ENCODE measurements at regions not wholly inside any gene's neighbourhood (a gene's known extent, or its start where the extent isn't known, plus 50 kb on each side); places are given as distances from the start of the nearest gene placed in this dataset.

DNA sequence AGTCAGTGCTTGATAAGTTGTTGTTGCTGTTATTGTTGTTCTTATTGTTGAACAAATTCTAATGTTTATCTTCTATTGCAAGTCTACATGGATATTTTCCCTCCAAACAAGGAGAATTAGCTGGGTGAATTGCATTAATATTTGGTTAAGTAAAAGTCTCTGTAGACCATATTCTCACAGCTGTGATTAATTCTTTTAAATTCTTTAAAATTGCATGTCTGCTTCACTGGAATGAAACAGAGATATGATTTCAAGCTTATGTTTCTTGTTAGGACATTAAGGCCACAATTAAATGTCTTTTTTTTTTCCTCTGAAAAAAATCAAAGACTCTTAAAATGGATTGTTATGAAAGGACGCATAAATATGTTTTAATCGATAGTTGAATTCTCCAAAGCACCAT lies 153.4 kb downstream of the EBLN2 start:
- DNase-seq (ENCODE audit: low read depth): no peak
- no peak for TF ChIP-seq POLR2A (IDR thresholded peaks at IDR 0.05; ENCODE audit: extremely low read depth, insufficient read length)
- TF ChIP-seq, protein P1, sequence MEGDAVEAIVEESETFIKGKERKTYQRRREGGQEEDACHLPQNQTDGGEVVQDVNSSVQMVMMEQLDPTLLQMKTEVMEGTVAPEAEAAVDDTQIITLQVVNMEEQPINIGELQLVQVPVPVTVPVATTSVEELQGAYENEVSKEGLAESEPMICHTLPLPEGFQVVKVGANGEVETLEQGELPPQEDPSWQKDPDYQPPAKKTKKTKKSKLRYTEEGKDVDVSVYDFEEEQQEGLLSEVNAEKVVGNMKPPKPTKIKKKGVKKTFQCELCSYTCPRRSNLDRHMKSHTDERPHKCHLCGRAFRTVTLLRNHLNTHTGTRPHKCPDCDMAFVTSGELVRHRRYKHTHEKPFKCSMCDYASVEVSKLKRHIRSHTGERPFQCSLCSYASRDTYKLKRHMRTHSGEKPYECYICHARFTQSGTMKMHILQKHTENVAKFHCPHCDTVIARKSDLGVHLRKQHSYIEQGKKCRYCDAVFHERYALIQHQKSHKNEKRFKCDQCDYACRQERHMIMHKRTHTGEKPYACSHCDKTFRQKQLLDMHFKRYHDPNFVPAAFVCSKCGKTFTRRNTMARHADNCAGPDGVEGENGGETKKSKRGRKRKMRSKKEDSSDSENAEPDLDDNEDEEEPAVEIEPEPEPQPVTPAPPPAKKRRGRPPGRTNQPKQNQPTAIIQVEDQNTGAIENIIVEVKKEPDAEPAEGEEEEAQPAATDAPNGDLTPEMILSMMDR (IDR thresholded peaks at IDR 0.05; ENCODE audit: low read depth, low read length): no peak
- no peak overlapping the region for H3K4me3 ChIP-seq (ENCODE audit: low read depth, low read length)

DNA sequence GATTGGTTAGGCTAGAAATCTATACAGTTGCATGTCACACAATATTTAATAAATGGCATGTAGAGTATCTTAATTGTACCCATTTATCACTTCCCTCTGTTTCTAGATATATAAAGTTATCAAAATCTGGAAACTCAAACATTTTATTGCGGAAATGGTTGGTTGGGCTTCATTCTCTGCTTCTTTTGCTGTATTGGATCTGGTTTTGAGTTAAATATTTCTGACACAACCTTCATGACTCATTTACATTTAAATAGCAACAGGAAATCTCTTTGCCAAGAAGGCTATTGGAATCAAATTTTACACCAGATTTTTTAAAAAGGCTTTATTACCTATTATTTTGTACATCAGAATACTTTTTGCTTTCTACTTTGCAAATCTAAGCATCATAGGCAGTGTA lies 153.8 kb downstream of the EBLN2 start:
- no peak overlapping the region for H3K4me3 ChIP-seq (ENCODE audit: low read depth, low read length)
- no peak for DNase-seq (ENCODE audit: low read depth)
- TF ChIP-seq, protein P1 (IDR thresholded peaks at IDR 0.05; ENCODE audit: low read depth, low read length): no peak
- TF ChIP-seq POLR2A (IDR thresholded peaks at IDR 0.05; ENCODE audit: extremely low read depth, insufficient read length): no peak
- TF ChIP-seq MYC (IDR thresholded peaks at IDR 0.05; ENCODE audit: low read depth, low read length): no peak
- TF ChIP-seq, protein P2, sequence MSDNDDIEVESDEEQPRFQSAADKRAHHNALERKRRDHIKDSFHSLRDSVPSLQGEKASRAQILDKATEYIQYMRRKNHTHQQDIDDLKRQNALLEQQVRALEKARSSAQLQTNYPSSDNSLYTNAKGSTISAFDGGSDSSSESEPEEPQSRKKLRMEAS (IDR thresholded peaks at IDR 0.05; ENCODE audit: low read depth, low read length): no peak

DNA sequence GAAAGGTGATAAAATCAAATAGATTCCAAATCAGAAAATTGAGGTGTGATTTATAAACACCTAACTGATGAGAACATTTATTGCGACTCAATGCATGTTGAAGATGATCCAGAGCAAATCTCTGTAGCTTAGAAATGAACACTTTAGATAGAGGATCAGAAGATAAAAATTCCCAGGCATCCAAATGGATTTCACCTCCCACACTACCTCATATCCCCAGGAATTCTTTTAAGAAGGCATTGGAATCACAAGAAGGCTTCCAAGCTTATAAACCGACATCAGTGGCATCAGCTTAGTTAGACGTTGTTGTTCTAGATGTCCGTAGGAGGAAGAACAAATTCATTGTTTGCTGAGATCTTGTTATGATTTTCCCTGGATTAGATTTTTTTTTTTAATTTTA lies 154.4 kb downstream of the EBLN2 start:
- no peak overlapping the region for H3K4me3 ChIP-seq (ENCODE audit: low read depth, low read length)
- TF ChIP-seq MYC (IDR thresholded peaks at IDR 0.05; ENCODE audit: low read depth, low read length): no peak
- no peak for DNase-seq (ENCODE audit: low read depth)

DNA sequence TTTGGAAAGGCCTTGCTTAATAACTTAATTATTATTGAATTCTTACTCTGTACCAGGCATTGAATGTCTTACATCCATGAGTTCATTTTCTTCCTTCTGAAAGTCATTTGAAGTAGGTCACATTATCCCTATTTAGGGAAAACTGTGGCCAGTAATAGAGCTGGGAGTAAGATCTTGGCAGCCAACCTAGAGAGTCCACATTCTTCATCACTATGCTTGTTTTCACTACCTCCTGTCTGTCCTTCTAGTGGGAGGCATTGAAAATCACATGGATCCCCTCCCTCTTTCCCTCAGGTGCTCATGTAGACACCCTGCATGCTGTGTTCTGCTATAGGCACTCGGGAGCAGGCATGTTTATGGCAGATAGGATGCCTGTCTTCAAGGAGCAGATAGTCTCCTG lies 154.9 kb downstream of the EBLN2 start:
- DNase-seq (ENCODE audit: low read depth): no peak
- TF ChIP-seq, protein P2 (IDR thresholded peaks at IDR 0.05; ENCODE audit: low read depth, low read length): no peak
- TF ChIP-seq MYC (IDR thresholded peaks at IDR 0.05; ENCODE audit: low read depth, low read length): no peak
- TF ChIP-seq, protein P1 (IDR thresholded peaks at IDR 0.05; ENCODE audit: low read depth, low read length): no peak
- no peak for TF ChIP-seq POLR2A (IDR thresholded peaks at IDR 0.05; ENCODE audit: extremely low read depth, insufficient read length)
- no peak overlapping the region for H3K4me3 ChIP-seq (ENCODE audit: low read depth, low read length)

DNA sequence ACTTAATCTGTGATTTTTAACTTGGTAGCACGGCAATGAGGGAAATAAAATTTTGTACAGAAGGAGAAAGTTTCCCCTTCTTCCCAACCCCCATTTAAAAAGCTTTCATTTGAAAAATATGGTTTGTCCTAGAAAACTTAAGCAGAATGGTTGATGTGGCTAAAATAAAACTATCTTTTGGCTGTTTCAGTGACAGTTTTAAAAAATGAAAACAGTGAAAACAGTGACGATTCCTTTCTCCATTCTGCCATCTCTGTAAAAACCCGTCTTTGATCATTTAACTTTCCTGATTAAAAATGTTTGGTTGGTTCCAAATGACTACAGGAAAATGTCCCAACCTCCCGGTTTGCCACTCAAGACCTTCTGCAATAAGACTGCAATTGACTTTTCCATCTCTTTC lies 160.7 kb downstream of the EBLN2 start:
- no peak overlapping the region for H3K4me3 ChIP-seq (ENCODE audit: low read depth, low read length)
- DNase-seq (ENCODE audit: low read depth): no peak
- no peak for TF ChIP-seq POLR2A (IDR thresholded peaks at IDR 0.05; ENCODE audit: extremely low read depth, insufficient read length)
- no peak for TF ChIP-seq MYC (IDR thresholded peaks at IDR 0.05; ENCODE audit: low read depth, low read length)
- TF ChIP-seq, protein P1 (IDR thresholded peaks at IDR 0.05; ENCODE audit: low read depth, low read length): no peak
- TF ChIP-seq, protein P2 (IDR thresholded peaks at IDR 0.05; ENCODE audit: low read depth, low read length): no peak

DNA sequence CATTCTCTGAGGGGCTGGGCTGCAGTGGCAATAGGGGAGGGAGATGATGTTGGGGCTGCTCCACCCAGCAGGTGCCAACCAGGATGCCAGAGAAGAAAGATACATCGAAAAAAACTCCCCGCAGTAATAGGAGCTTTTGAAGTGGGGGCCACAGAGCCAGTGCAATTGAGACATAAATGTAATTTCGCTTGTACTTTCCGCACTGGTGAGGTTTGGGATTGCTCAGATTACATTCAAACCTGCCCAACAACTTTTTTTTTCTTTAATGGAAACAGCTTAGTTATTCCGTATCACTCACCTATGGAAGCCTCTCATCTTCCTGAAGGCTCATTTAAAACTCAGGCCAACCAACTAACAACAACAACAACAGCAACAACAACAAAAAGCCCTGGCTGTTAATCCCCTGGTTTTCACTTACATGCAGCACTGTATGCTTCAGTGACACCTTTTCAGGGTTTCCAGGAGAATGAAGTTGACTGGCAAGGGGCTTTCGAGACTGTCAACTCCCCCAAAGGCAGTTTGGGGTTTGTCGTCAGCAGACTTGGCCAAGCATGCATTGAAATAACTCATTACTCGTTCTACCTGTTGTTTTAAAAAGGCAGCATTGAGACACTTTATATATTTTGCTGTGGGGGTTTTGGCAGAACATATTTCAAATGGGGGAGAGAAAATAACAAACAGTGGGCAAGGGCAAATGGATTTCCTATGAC lies 163.8 kb downstream of the EBLN2 start:
- H3K4me3 ChIP-seq (ENCODE audit: low read depth, low read length): no peak overlapping the region
- DNase-seq (ENCODE audit: low read depth): no peak
- TF ChIP-seq, protein P1 (IDR thresholded peaks at IDR 0.05; ENCODE audit: low read depth, low read length): no peak
- TF ChIP-seq MYC (IDR thresholded peaks at IDR 0.05; ENCODE audit: low read depth, low read length) (no peak), POLR2A (IDR thresholded peaks at IDR 0.05; ENCODE audit: extremely low read depth, insufficient read length) (no peak)
- TF ChIP-seq, protein P2 (IDR thresholded peaks at IDR 0.05; ENCODE audit: low read depth, low read length): no peak

All from NB4 (cell line).